Trophoblast cell (in vitro differentiated cells and primary cell): ENCODE measurements at regions not wholly inside any gene's neighbourhood (a gene's known extent, or its start where the extent isn't known, plus 50 kb on each side); places are given as distances from the start of the nearest gene placed in this dataset.

Experiments used
- DNase-seq, 2 donors: peaks; one replicate each; pipeline ENCODE4 v3.0.0-alpha.2; 2016
- H2AFZ ChIP-seq: 2 replicates; pipeline ENCODE4 v1.6.1; 2013; ENCODE audit warnings: low read length, moderate library complexity, mild to moderate bottlenecking; ENCODE audit not compliant: insufficient read depth, poor library complexity
- H2AK5ac ChIP-seq: 2 replicates; pipeline ENCODE4 v1.6.1; 2013; ENCODE audit warnings: mild to moderate bottlenecking, low read length
- H2BK120ac ChIP-seq: 2 replicates; pipeline ENCODE4 v1.6.1; 2013; ENCODE audit warnings: low read length, mild to moderate bottlenecking, moderate library complexity; ENCODE audit not compliant: insufficient read depth, poor library complexity
- H2BK12ac ChIP-seq: 2 replicates; pipeline ENCODE4 v1.6.1; 2013; ENCODE audit warnings: mild to moderate bottlenecking, low read length, moderate library complexity
- H2BK5ac ChIP-seq: 2 replicates; pipeline ENCODE4 v1.6.1; 2013; ENCODE audit warnings: low read length, low read depth, moderate library complexity, mild to moderate bottlenecking; ENCODE audit not compliant: poor library complexity
- H3K14ac ChIP-seq: 2 replicates; pipeline ENCODE4 v1.6.1; 2013; ENCODE audit warnings: mild to moderate bottlenecking, low read length
- H3K18ac ChIP-seq: 2 replicates; pipeline ENCODE4 v1.6.1; 2013; ENCODE audit warnings: mild to moderate bottlenecking, low read length
- H3K23ac ChIP-seq: 2 replicates; pipeline ENCODE4 v1.6.1; 2013; ENCODE audit warnings: low read length
- H3K27ac ChIP-seq: 2 replicates; pipeline ENCODE4 v1.5.1; 2013; ENCODE audit warnings: low read depth, mild to moderate bottlenecking, inconsistent platforms, low read length, moderate library complexity
- H3K27me3 ChIP-seq: 2 replicates; pipeline ENCODE4 v1.6.1; 2013; ENCODE audit warnings: inconsistent platforms, mild to moderate bottlenecking, low read length, moderate library complexity; ENCODE audit not compliant: insufficient read depth
- H3K36me3 ChIP-seq, 2 experiments: 1 replicate in 1 of 2; 2 replicates in 1 of 2; pipeline ENCODE4 v1.6.1; 2013; ENCODE audit warnings: low read length in 2 of 2, mild to moderate bottlenecking in 2 of 2, moderate library complexity in 1 of 2; ENCODE audit not compliant: insufficient read depth in 2 of 2, control insufficient read depth in 1 of 2
- H3K4ac ChIP-seq: 2 replicates; pipeline ENCODE4 v1.6.1; 2013; ENCODE audit warnings: low read depth, mild to moderate bottlenecking, low read length, moderate library complexity
- H3K4me1 ChIP-seq, 2 experiments: 1 replicate in 1 of 2; 2 replicates in 1 of 2; pipeline ENCODE4 v1.6.1; 2013; ENCODE audit warnings: low read length in 2 of 2, mild to moderate bottlenecking in 2 of 2, moderate library complexity in 1 of 2; ENCODE audit not compliant: insufficient read depth in 2 of 2, control insufficient read depth in 1 of 2
- H3K4me2 ChIP-seq: 2 replicates; pipeline ENCODE4 v1.6.1; 2013; ENCODE audit warnings: inconsistent platforms, mild to moderate bottlenecking, low read length, moderate library complexity
- H3K4me3 ChIP-seq: 2 replicates; pipeline ENCODE4 v1.5.1; 2013; ENCODE audit warnings: mild to moderate bottlenecking, low read depth, low read length, inconsistent platforms
- H3K79me1 ChIP-seq: one replicate; pipeline ENCODE4 v1.6.1; 2013; ENCODE audit warnings: low read length
- H3K79me2 ChIP-seq: 2 replicates; pipeline ENCODE4 v1.6.1; 2013; ENCODE audit warnings: low read length, mild to moderate bottlenecking; ENCODE audit not compliant: control insufficient read depth, insufficient read depth, poor library complexity
- H3K9ac ChIP-seq: 2 replicates; pipeline ENCODE4 v1.6.1; 2013; ENCODE audit warnings: mild to moderate bottlenecking, low read length
- H3K9me3 ChIP-seq: 2 replicates; pipeline ENCODE4 v1.6.1; 2013; ENCODE audit warnings: low read depth, mild to moderate bottlenecking, control low read depth, inconsistent platforms, low read length; ENCODE audit not compliant: insufficient read depth
- H4K12ac ChIP-seq: 2 replicates; pipeline ENCODE4 v1.6.1; 2013; ENCODE audit warnings: low read depth, mild to moderate bottlenecking, low read length, moderate library complexity
- H4K8ac ChIP-seq: 2 replicates; pipeline ENCODE4 v1.6.1; 2013; ENCODE audit warnings: low read depth, mild to moderate bottlenecking, low read length, moderate library complexity
- H4K91ac ChIP-seq: one replicate; pipeline ENCODE4 v1.6.1; 2013; ENCODE audit warnings: low read depth, mild to moderate bottlenecking, low read length, moderate library complexity
- WGBS: extraction: QIAGEN DNeasy Blood & Tissue Kit; methylation state at CpG from one replicate; pipeline ENCODE4 v1.1.7; 2013; ENCODE audit warnings: missing lambda C conversion rate; ENCODE audit not compliant: insufficient read length, insufficient coverage; ENCODE audit errors: extremely low coverage; 5-methylcytosine and 5-hydroxymethylcytosine counted together

DNA sequence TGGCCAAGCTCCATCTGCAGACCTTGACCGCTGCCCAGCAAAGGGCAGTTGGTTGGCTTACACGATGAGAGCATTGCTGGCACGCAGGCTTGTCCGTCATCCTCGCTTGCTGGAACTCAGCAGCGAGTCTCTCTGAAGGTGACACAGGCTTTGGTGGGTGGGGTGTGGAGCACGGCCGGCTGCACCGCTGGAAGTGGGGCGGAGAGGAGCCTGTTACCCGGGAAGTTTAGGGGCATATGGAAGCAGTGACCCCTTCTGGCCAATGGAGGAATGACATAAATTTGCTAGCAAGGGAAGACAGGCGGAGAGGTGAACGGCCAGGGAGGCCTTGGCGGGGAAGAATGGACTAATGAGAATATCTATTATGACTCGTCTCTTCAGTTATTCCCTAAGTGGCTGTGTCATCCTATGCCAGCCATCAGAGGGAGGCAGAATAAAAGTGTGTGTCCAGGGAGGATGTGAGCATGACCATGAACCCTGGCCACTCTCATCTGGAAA, 65.9 kb upstream of the SDK2 start:
- H2AFZ ChIP-seq: no peak overlapping the region
- H2BK12ac ChIP-seq: no peak overlapping the region
- no peak overlapping the region for H3K4me3 ChIP-seq
- no CpG with 5 or more reads among the region's 15 CpGs for WGBS
- no peak overlapping the region for H3K18ac ChIP-seq
- H2AK5ac ChIP-seq: no peak overlapping the region
- DNase-seq: peak; percentile 66 to 78
- H4K8ac ChIP-seq: no peak overlapping the region
- H3K4me1 ChIP-seq: peaks cover 0 to 2% of the 10 kb centered on the region in 2 experiments
- no peaks in the 10 kb centered on the region for H3K79me1 ChIP-seq
- no peak overlapping the region for H4K91ac ChIP-seq
- no peaks in the 10 kb centered on the region for H3K79me2 ChIP-seq
- H3K9ac ChIP-seq: no peak overlapping the region
- H2BK5ac ChIP-seq: no peak overlapping the region
- H3K27ac ChIP-seq: no peak overlapping the region
- no peak overlapping the region for H3K4ac ChIP-seq
- no peaks in the 10 kb centered on the region for H3K27me3 ChIP-seq
- H3K23ac ChIP-seq: no peak overlapping the region
- no peak overlapping the region for H2BK120ac ChIP-seq
- H3K9me3 ChIP-seq: peaks cover 1% of the 10 kb centered on the region
- no peak overlapping the region for H4K12ac ChIP-seq
- H3K36me3 ChIP-seq: no peaks in the 10 kb centered on the region
- H3K14ac ChIP-seq: no peak overlapping the region
- peak overlapping the region; percentile 26 for H3K4me2 ChIP-seq

DNA sequence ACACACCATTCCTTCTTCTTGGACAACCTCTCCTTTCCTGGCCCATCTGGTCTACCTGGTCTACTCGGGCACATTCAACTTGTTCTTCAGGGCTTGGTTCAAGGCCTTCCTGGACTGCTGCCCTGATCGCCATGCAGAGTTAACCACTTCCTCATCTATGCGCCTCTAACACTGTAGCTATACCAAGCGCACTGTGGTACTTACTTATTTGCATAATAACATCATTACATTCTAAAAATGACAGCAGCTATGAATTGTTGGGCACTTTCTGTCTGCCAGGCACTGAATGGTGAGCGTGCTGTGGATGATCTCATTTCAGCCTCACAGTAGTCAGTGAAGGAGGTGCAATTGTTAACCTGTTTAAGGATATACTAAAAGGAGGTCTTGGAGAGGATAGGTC, 66.9 kb upstream of the SDK2 start:
- Histone ChIP-seq H3K9me3 (no peaks in the 10 kb centered on the region), H4K8ac (no peak overlapping the region), H3K27ac (no peak overlapping the region), H3K23ac (no peak overlapping the region), H2AK5ac (no peak overlapping the region), H3K14ac (no peak overlapping the region), H3K36me3 (no peaks in the 10 kb centered on the region), H3K9ac (no peak overlapping the region), H4K12ac (no peak overlapping the region), H2BK5ac (no peak overlapping the region), H3K27me3 (no peaks in the 10 kb centered on the region), H3K4me1 (peaks cover 0 to 2% of the 10 kb centered on the region in 2 experiments), H3K4me3 (no peak overlapping the region), H3K4me2 (no peak overlapping the region), H3K79me2 (no peaks in the 10 kb centered on the region), H3K79me1 (no peaks in the 10 kb centered on the region), H2BK12ac (no peak overlapping the region), H3K4ac (no peak overlapping the region), H2BK120ac (no peak overlapping the region), H4K91ac (no peak overlapping the region), H2AFZ (no peak overlapping the region), H3K18ac (no peak overlapping the region)
- no peak for DNase-seq
- WGBS: no CpG with 5 or more reads among the region's 5 CpGs

- Histone ChIP-seq H4K8ac (no peak overlapping the region), H3K18ac (no peak overlapping the region), H3K9ac (no peak overlapping the region), H2AK5ac (no peak overlapping the region), H2BK12ac (no peak overlapping the region), H4K12ac (no peak overlapping the region), H2BK120ac (no peak overlapping the region), H3K9me3 (no peaks in the 10 kb centered on the region), H3K27me3 (no peaks in the 10 kb centered on the region), H3K4me1 (peaks cover 0 to 2% of the 10 kb centered on the region in 2 experiments), H3K4ac (no peak overlapping the region), H3K14ac (no peak overlapping the region), H3K23ac (no peak overlapping the region), H3K27ac (no peak overlapping the region), H4K91ac (no peak overlapping the region), H3K79me2 (no peaks in the 10 kb centered on the region), H3K4me3 (no peak overlapping the region), H2AFZ (no peak overlapping the region), H2BK5ac (no peak overlapping the region), H3K36me3 (no peaks in the 10 kb centered on the region), H3K4me2 (no peak overlapping the region), H3K79me1 (no peaks in the 10 kb centered on the region)
- DNase-seq: no peak
- WGBS: no CpG with 5 or more reads among the region's 8 CpGs
These were observed 67.7 kb upstream of the SDK2 start for GRCh38 chr17:73711916-73712315.

GRCh38 chr17:73713136-73713535, 68.9 kb upstream of the SDK2 start:
- H3K23ac ChIP-seq: no peak overlapping the region
- H3K4me2 ChIP-seq: no peak overlapping the region
- H2BK12ac ChIP-seq: no peak overlapping the region
- no peak for DNase-seq
- no peaks in the 10 kb centered on the region for H3K79me1 ChIP-seq
- peaks cover 0 to 2% of the 10 kb centered on the region in 2 experiments for H3K4me1 ChIP-seq
- H3K18ac ChIP-seq: no peak overlapping the region
- no peak overlapping the region for H3K27ac ChIP-seq
- H3K27me3 ChIP-seq: no peaks in the 10 kb centered on the region
- H3K79me2 ChIP-seq: no peaks in the 10 kb centered on the region
- H3K9ac ChIP-seq: no peak overlapping the region
- H4K91ac ChIP-seq: no peak overlapping the region
- no peak overlapping the region for H4K12ac ChIP-seq
- no peak overlapping the region for H3K4ac ChIP-seq
- no CpG with 5 or more reads among the region's 9 CpGs for WGBS
- no peak overlapping the region for H2AFZ ChIP-seq
- H2AK5ac ChIP-seq: no peak overlapping the region
- H3K9me3 ChIP-seq: no peaks in the 10 kb centered on the region
- H3K14ac ChIP-seq: no peak overlapping the region
- no peak overlapping the region for H4K8ac ChIP-seq
- H2BK5ac ChIP-seq: no peak overlapping the region
- H3K4me3 ChIP-seq: no peak overlapping the region
- no peaks in the 10 kb centered on the region for H3K36me3 ChIP-seq
- H2BK120ac ChIP-seq: no peak overlapping the region
